GM12874 (cell line): ENCODE measurements at regions not wholly inside any gene's neighbourhood (a gene's known extent, or its start where the extent isn't known, plus 50 kb on each side); places are given as distances from the start of the nearest gene placed in this dataset.

Experiments
- CTCF ChIP-seq: IDR thresholded peaks from 2 replicates; pipeline ENCODE4 v1.5.1; 2011; ENCODE audit warnings: low read depth, mild to moderate bottlenecking, control low read depth, low read length, moderate library complexity; ENCODE audit not compliant: insufficient read depth

DNA sequence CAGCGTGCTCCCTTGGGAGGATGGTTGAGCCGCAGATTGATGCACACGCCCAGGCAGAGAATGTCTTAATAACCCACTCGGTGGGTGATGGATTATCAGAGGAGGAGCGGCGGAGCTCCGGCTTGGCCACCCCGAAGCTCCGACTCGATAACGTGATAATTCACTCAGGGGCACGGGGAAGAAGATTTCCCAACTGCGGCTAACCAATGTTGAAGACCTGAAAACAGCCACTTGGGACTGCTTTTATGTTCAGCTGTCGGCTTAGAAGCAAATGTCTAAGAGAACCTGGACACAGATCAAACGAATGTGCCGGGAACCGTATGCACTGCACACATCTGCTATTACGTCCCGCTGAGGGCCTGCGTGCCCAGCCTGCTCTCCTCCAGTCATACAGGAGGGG is 206.8 kb upstream of the CADM1 start:
- TF ChIP-seq CTCF, result no peak

- no peak for TF ChIP-seq CTCF
These were observed 206.2 kb upstream of the CADM1 start for GRCh38 chr11:115710426-115710825.

GRCh38 chr11:115709297-115709696 is 205.1 kb upstream of the CADM1 start:
- TF ChIP-seq CTCF, result no peak

DNA sequence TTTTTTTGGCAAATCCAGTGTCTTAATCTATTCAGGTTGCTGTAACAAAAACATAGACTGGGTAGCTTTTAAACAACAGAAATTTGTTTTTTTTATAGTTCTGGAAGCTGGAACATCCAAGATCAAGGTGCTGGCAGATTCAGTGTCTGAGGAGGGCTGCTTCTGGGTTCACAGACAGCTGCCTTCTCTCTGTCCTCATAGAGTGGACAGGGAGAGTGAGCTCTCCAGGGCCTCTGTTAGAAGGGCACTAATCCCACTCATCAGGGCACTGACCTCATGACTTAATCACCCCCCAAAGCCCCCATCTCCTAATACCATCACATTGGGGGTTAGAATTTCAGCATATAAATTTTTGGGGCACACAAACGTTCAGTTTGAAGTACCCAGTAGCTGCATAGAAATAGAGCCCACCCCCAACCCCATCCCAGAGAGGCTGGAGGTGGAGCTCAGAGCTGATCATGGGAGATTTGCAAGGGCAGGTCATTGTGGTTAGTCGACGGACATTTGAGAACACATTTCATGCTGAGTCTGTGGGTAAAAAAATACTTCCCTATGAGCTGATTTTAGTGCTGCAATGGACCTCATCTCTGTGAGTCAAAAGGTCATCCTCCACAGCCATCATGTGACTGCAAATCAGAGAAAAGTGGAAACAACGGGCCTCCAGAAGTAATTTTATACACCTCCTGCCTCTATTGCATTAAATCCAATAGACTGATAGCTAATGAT is 203.1 kb upstream of the CADM1 start:
- TF ChIP-seq CTCF, result no peak

- no peak for TF ChIP-seq CTCF
These were observed 202.5 kb upstream of the CADM1 start for GRCh38 chr11:115706626-115707135.

DNA sequence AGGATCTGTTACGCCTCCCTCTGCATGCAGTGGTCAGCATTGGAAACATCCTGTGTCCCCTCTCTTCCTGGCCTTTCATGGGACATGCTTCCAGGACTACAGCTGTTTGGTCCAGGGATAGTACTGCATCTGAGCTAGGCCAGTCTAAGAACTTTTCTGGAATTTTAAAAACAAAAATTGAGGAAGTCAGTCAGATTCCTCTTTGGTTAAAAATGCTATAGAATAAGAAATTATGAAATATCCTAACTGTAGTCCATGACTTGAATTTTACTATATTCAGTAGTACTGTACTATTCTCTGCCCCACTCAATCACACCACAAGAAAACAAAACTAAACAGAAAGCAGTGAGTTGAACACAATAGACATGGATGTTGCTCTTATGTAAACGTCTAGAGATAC is 201.0 kb upstream of the CADM1 start:
- TF ChIP-seq CTCF, result no peak

GRCh38 chr11:115700981-115701875 is 197.0 kb upstream of the CADM1 start:
- no peak for TF ChIP-seq CTCF
